ENCODE measurements at regions not wholly inside any gene's neighbourhood (a gene's known extent, or its start where the extent isn't known, plus 50 kb on each side); places are given as distances from the start of the nearest gene placed in this dataset.
"Not testable (repeated sequence)": the region's sequence is repeated elsewhere in the genome, so short reads cannot be mapped to it uniquely, and the experiment has no call there.

- no peak overlapping the region for H3K4me3 ChIP-seq (ENCODE audit: low read depth, low read length)
- H3K36me3 ChIP-seq (ENCODE audit: control insufficient read depth, insufficient read depth, low read length), result no peaks in the 10 kb centered on the region
- H3K9me3 ChIP-seq (ENCODE audit: control insufficient read depth, insufficient read depth, low read length), result no peaks in the 10 kb centered on the region
- DNase-seq (ENCODE audit: low read depth in 4 of 6, low spot score in 6 of 6), result no peak
- peaks cover 11% of the 10 kb centered on the region for H3K27me3 ChIP-seq (ENCODE audit: control insufficient read depth, insufficient read depth, low read length)
- H3K27ac ChIP-seq (ENCODE audit: low read depth, low read length), result no peak overlapping the region
- 98% methylated on average over 5 of the region's 8 CpGs for WGBS (ENCODE audit: insufficient coverage)
- H3K4me1 ChIP-seq (ENCODE audit: control insufficient read depth, insufficient read depth, low read length), result peaks cover 4% of the 10 kb centered on the region
Measured at GRCh38 chr20:51937779-51938178, 135.5 kb upstream of the SALL4 start.

- Histone ChIP-seq H3K36me3 (ENCODE audit: control insufficient read depth, insufficient read depth, low read length) (no peaks in the 10 kb centered on the region), H3K27me3 (ENCODE audit: control insufficient read depth, insufficient read depth, low read length) (peaks cover 11% of the 10 kb centered on the region), H3K4me1 (ENCODE audit: control insufficient read depth, insufficient read depth, low read length) (peaks cover 4% of the 10 kb centered on the region), H3K27ac (ENCODE audit: low read depth, low read length) (no peak overlapping the region), H3K4me3 (ENCODE audit: low read depth, low read length) (no peak overlapping the region), H3K9me3 (ENCODE audit: control insufficient read depth, insufficient read depth, low read length) (no peaks in the 10 kb centered on the region)
- no peak for DNase-seq (ENCODE audit: low read depth in 4 of 6, low spot score in 6 of 6)
- 80% methylated on average over 1 of the region's 2 CpGs for WGBS (ENCODE audit: insufficient coverage)
Measured at GRCh38 chr20:51936377-51936776, 134.1 kb upstream of the SALL4 start.

GRCh38 chr20:51935003-51935358, 132.7 kb upstream of the SALL4 start:
- Histone ChIP-seq H3K27me3 (ENCODE audit: control insufficient read depth, insufficient read depth, low read length) (peaks cover 11% of the 10 kb centered on the region), H3K4me1 (ENCODE audit: control insufficient read depth, insufficient read depth, low read length) (peaks cover 4% of the 10 kb centered on the region), H3K4me3 (ENCODE audit: low read depth, low read length) (no peak overlapping the region), H3K27ac (ENCODE audit: low read depth, low read length) (no peak overlapping the region), H3K9me3 (ENCODE audit: control insufficient read depth, insufficient read depth, low read length) (no peaks in the 10 kb centered on the region), H3K36me3 (ENCODE audit: control insufficient read depth, insufficient read depth, low read length) (no peaks in the 10 kb centered on the region)
- no peak for DNase-seq (ENCODE audit: low read depth in 4 of 6, low spot score in 6 of 6)
- WGBS (ENCODE audit: insufficient coverage), result 38% methylated on average over 3 of the region's 4 CpGs

- Histone ChIP-seq H3K27me3 (ENCODE audit: control insufficient read depth, insufficient read depth, low read length) (peaks cover 11% of the 10 kb centered on the region), H3K4me3 (ENCODE audit: low read depth, low read length) (no peak overlapping the region), H3K36me3 (ENCODE audit: control insufficient read depth, insufficient read depth, low read length) (no peaks in the 10 kb centered on the region), H3K9me3 (ENCODE audit: control insufficient read depth, insufficient read depth, low read length) (no peaks in the 10 kb centered on the region), H3K4me1 (ENCODE audit: control insufficient read depth, insufficient read depth, low read length) (peaks cover 4% of the 10 kb centered on the region), H3K27ac (ENCODE audit: low read depth, low read length) (no peak overlapping the region)
- peak in 1 of 6 donors; percentile 83 for DNase-seq (ENCODE audit: low read depth in 4 of 6, low spot score in 6 of 6)
- WGBS (ENCODE audit: insufficient coverage), result 44% methylated on average over 4 of the region's 11 CpGs
Measured at GRCh38 chr20:51934301-51935002, 132.1 kb upstream of the SALL4 start.

- H3K27ac ChIP-seq (ENCODE audit: low read depth, low read length), result no peak overlapping the region
- WGBS (ENCODE audit: insufficient coverage), result 75% methylated on average over 3 of the region's 7 CpGs
Measured at GRCh38 chr20:51931371-51931781, 129.1 kb upstream of the SALL4 start.

GRCh38 chr20:51930775-51931174, 128.5 kb upstream of the SALL4 start:
- Histone ChIP-seq H3K27ac (ENCODE audit: low read depth, low read length) (no peak overlapping the region), H3K4me3 (ENCODE audit: low read depth, low read length) (no peak overlapping the region), H3K27me3 (ENCODE audit: control insufficient read depth, insufficient read depth, low read length) (peaks cover 11% of the 10 kb centered on the region), H3K4me1 (ENCODE audit: control insufficient read depth, insufficient read depth, low read length) (peaks cover 4% of the 10 kb centered on the region), H3K36me3 (ENCODE audit: control insufficient read depth, insufficient read depth, low read length) (no peaks in the 10 kb centered on the region), H3K9me3 (ENCODE audit: control insufficient read depth, insufficient read depth, low read length) (no peaks in the 10 kb centered on the region)
- 90% methylated on average over 1 of the region's 3 CpGs for WGBS (ENCODE audit: insufficient coverage)
- DNase-seq (ENCODE audit: low read depth in 4 of 6, low spot score in 6 of 6), result no peak

More at GRCh38 chr20:51931371-51931781, 129.1 kb upstream of the SALL4 start:
- no peak overlapping the region for H3K4me3 ChIP-seq (ENCODE audit: low read depth, low read length)
- H3K4me1 ChIP-seq (ENCODE audit: control insufficient read depth, insufficient read depth, low read length), result peaks cover 4% of the 10 kb centered on the region
- DNase-seq (ENCODE audit: low read depth in 4 of 6, low spot score in 6 of 6), result peak in 1 of 6 donors; percentile 12
- H3K36me3 ChIP-seq (ENCODE audit: control insufficient read depth, insufficient read depth, low read length), result no peaks in the 10 kb centered on the region
- peaks cover 11% of the 10 kb centered on the region for H3K27me3 ChIP-seq (ENCODE audit: control insufficient read depth, insufficient read depth, low read length)
- no peaks in the 10 kb centered on the region for H3K9me3 ChIP-seq (ENCODE audit: control insufficient read depth, insufficient read depth, low read length)

GRCh38 chr20:51928931-51929330, 126.6 kb upstream of the SALL4 start:
- Histone ChIP-seq H3K4me1 (ENCODE audit: control insufficient read depth, insufficient read depth, low read length) (no peaks in the 10 kb centered on the region), H3K4me3 (ENCODE audit: low read depth, low read length) (no peak overlapping the region), H3K27me3 (ENCODE audit: control insufficient read depth, insufficient read depth, low read length) (peaks cover 5% of the 10 kb centered on the region), H3K9me3 (ENCODE audit: control insufficient read depth, insufficient read depth, low read length) (no peaks in the 10 kb centered on the region), H3K36me3 (ENCODE audit: control insufficient read depth, insufficient read depth, low read length) (no peaks in the 10 kb centered on the region), H3K27ac (ENCODE audit: low read depth, low read length) (no peak overlapping the region)
- no peak for DNase-seq (ENCODE audit: low read depth in 4 of 6, low spot score in 6 of 6)
- 80% methylated on average over 2 of the region's 2 CpGs for WGBS (ENCODE audit: insufficient coverage)

GRCh38 chr20:51927970-51928369, 125.6 kb upstream of the SALL4 start:
- H3K4me3 ChIP-seq (ENCODE audit: low read depth, low read length); H3K27me3 ChIP-seq (ENCODE audit: control insufficient read depth, insufficient read depth, low read length); H3K4me1 ChIP-seq (ENCODE audit: control insufficient read depth, insufficient read depth, low read length); H3K36me3 ChIP-seq (ENCODE audit: control insufficient read depth, insufficient read depth, low read length); H3K27ac ChIP-seq (ENCODE audit: low read depth, low read length); H3K9me3 ChIP-seq (ENCODE audit: control insufficient read depth, insufficient read depth, low read length); DNase-seq (ENCODE audit: low read depth in 4 of 6, low spot score in 6 of 6): not testable (repeated sequence)
- WGBS (ENCODE audit: insufficient coverage), result 91% methylated on average over 3 of the region's 5 CpGs

- Histone ChIP-seq H3K4me1 (ENCODE audit: control insufficient read depth, insufficient read depth, low read length) (no peaks in the 10 kb centered on the region), H3K36me3 (ENCODE audit: control insufficient read depth, insufficient read depth, low read length) (no peaks in the 10 kb centered on the region), H3K9me3 (ENCODE audit: control insufficient read depth, insufficient read depth, low read length) (no peaks in the 10 kb centered on the region), H3K4me3 (ENCODE audit: low read depth, low read length) (no peak overlapping the region), H3K27me3 (ENCODE audit: control insufficient read depth, insufficient read depth, low read length) (no peaks in the 10 kb centered on the region), H3K27ac (ENCODE audit: low read depth, low read length) (no peak overlapping the region)
- DNase-seq (ENCODE audit: low read depth in 4 of 6, low spot score in 6 of 6), result no peak
- 86% methylated on average over 7 of the region's 14 CpGs for WGBS (ENCODE audit: insufficient coverage)
Measured at GRCh38 chr20:51926670-51927305, 124.5 kb upstream of the SALL4 start.

GRCh38 chr20:51924509-51924908, 122.2 kb upstream of the SALL4 start:
- WGBS (ENCODE audit: insufficient coverage), result no CpG with 5 or more reads among the region's 3 CpGs
- Histone ChIP-seq H3K9me3 (ENCODE audit: control insufficient read depth, insufficient read depth, low read length) (no peaks in the 10 kb centered on the region), H3K27ac (ENCODE audit: low read depth, low read length) (no peak overlapping the region), H3K27me3 (ENCODE audit: control insufficient read depth, insufficient read depth, low read length) (no peaks in the 10 kb centered on the region), H3K4me1 (ENCODE audit: control insufficient read depth, insufficient read depth, low read length) (no peaks in the 10 kb centered on the region), H3K4me3 (ENCODE audit: low read depth, low read length) (no peak overlapping the region), H3K36me3 (ENCODE audit: control insufficient read depth, insufficient read depth, low read length) (no peaks in the 10 kb centered on the region)
- no peak for DNase-seq (ENCODE audit: low read depth in 4 of 6, low spot score in 6 of 6)
